Anterior cingulate cortex (tissue), 58 donors: ENCODE measurements at regions not wholly inside any gene's neighbourhood (a gene's known extent, or its start where the extent isn't known, plus 50 kb on each side); places are given as distances from the start of the nearest gene placed in this dataset.

Source experiments
- DNase-seq, 58 donors: peaks; one replicate each; lab custom pipeline; 2025; lab: John Stamatoyannopoulos, UW

DNA sequence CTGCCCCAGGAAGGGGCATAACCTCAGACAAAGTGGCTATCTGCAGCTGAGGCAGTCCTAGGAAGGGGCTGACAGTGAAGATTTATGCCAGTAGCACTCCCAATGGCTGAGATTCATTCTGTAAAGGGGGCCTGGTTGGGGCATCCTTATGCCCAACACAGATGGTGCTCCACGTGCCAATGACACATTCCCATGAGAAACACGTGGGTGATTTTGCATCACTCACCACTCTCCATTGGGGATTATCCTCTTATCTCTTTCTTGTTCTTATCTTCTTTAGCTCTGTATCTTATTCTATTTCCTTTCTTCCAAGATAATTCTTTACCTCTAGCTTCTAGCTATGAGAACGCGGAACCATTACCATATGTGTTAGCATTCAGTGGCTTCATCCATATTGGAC, 194.0 kb upstream of the TUT7 start:
- DNase-seq: no peak

GRCh38 chr9:86547571-86547970, 193.4 kb upstream of the TUT7 start:
- no peak for DNase-seq

- no peak for DNase-seq
Measured at GRCh38 chr9:86546712-86547111, 192.5 kb upstream of the TUT7 start.

DNA sequence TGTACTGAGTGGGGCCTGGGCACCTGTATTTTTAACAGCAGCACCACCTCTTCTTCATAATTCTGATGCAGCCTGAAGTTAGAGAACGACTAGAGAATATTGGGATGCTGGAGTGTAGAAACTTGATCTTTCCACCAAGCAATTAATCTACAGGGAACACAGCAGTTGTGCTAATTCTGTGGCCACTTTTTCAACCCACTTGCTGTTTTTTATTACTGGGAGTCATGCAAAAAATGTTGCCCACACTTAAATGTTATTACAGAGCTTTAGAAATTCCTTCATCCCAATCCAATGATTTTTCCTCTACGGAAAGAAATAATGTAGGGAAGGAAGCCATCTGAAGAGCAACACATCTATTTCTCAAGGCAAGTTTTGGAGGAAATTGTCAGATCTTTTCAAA, 190.9 kb upstream of the TUT7 start:
- DNase-seq: no peak

- DNase-seq: no peak
Measured at GRCh38 chr9:86541014-86541570, 186.9 kb upstream of the TUT7 start.

- no peak for DNase-seq
Measured at GRCh38 chr9:86535406-86535915, 181.3 kb upstream of the TUT7 start.

- no peak for DNase-seq
Measured at GRCh38 chr9:86534572-86535258, 180.5 kb upstream of the TUT7 start.

DNA sequence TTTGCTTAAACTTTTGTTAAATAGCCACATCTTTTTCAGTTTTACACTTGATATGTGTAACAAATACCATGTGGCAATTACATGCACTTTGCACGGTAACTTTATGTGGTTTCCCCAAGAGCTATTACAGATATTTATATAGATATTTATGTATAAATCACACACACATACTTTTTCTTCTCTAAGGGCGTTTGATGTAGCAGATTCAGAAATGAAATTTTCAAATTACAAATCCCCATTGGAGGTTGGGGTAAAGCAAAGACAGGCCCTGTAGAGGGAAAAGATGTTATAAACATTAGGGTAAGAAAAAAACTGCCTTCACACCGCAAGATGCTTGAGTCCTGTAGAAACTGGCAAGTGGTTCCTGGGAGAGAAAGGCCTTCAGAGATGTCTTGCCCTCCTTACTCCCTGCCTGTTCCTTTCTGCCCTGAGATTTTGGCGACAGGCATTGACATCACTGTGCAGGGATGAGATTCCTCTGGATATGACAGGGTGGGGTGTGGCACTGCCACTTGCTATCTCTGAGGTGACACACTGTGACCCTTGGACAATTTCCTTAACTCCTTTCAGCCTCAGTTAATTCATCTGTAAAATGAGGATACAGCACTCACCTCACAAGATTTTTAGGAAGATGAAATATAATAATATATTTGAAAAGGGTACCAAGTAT, 177.9 kb upstream of the TUT7 start:
- no peak for DNase-seq

DNA sequence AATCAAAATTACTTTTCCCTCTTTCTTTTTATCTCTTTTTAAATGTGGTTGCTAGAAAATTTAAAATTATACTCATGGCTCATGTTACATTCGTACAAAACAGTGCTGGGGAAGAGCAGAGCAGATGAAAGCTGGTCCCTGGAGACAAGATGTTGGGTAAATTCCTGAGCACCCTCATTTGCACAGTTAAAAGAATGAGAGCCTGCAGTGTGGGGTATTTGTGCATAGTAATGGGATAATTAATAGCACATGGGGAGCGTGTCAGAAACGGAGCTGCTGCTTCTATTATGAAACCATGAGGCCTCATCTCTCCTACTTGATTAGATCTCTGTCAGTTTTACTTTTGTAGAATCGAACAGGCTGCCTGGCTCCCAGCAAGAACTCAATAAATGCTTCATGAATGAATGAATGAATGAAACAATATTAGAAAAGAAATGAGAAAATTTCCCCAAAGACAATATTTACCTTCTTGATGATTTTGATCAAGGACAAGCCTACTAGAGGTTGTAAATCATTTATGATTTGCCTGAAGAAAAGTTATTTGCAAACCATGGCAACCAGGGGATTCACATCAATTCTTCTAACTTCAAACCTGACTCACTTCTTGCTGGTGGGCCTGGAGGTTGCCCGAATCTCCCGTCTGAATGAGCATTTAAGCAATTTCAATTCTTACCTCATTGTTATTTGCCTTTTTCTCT, 177.2 kb upstream of the TUT7 start:
- DNase-seq: no peak

DNA sequence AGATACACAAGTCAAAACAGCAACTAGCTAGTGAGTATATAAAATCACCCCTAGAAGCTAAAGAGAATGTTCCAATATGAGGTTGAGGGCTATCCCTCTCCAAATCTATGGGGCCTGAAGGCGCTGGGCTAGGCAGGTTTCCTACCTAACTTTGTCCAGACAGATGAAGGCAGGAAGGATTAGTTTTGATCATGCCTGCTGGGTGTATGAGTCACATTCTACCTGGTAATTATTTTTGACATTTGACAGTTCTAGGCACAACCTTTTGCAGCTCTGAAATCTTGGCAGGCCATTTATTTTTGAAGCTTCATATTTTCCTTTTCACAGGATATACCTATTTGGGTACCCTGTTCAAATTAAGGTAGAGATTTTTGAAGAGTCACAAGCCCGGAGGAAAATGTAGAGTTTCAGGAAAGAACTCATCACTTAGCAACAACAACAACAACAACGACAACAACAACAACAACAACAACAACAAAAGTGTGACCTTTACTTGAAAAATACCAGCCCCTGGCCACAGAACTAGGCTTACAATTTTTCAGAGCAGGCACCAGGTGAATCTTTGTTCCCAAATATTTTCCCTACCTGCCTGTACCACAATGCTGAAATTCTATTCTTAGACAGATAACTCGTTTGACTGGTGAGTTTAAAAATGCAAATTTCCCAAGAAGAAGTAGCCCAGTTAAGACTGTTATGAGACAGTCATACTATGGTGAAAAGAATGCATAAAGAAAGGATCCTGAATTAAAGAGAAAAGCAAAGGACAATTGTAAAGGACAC, 175.5 kb upstream of the TUT7 start:
- DNase-seq: no peak

DNA sequence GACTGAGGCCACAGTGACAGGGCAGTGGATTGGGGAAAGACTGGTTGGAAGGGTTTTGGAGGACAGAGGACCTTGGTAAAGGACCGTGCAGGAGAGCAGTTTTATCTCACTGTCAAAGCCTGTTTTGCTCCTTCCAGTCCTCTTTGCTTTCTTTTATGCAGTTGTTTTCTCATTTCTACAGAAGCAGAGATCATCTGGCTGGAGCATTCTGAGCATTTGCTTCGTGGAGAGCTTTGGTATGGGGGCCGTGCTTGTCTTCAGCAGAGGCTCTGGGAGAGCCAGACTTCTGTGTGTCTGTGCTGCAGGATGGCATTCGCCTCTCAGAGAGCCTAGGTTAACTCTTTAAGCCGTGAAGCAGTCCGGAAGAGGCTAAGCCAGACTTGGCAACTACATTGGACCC, 171.8 kb upstream of the TUT7 start:
- DNase-seq: no peak

GRCh38 chr9:86525182-86525581, 171.0 kb upstream of the TUT7 start:
- no peak for DNase-seq

GRCh38 chr9:86521977-86522376, 167.8 kb upstream of the TUT7 start:
- DNase-seq: no peak

- DNase-seq: no peak
Measured at GRCh38 chr9:86521322-86521721, 167.1 kb upstream of the TUT7 start.

DNA sequence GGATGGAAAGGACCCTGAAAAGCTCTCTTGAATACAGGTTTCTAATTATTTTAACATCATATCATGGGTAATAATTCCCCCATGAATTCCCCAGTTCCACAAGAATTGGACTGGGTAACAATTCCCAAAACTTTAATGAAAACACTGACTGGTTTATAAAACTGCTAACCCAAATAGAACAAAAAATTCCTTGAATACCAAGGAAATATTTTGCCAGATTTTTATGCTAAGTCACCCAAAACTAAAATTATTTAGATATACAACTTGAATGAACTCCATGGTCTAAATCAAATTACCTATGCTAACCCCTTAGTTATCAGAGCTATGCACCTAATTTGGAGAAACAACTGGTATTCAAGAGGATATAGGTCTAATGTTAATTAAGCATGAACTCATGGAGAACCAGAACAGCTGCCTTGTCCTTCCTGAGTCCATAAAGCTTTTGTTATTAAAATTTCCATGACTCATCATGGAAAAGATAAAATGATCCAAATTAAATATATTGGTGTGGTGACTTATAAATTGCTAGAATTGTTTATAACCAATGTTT, 164.9 kb upstream of the TUT7 start:
- no peak for DNase-seq

DNA sequence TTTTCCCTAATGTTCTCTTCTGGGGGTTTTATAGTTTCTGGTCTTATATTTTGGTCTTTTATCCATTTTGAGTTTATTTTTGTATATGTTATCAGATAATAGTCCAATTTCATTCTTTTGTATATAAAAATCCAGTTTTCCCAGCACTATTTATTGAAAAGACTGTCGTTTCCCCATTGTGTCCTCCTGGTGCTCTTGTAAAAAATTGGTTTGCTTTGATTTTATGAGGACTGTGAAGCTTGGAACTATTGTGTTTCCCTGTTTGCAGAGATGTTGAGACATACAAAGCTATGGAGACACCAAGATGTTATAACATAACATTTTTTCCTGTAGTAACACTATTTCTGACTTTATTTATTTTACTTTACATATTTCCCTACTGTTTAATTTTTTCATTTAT, 163.3 kb upstream of the TUT7 start:
- DNase-seq: no peak

- DNase-seq: no peak
Measured at GRCh38 chr9:86516564-86516963, 162.4 kb upstream of the TUT7 start.

DNA sequence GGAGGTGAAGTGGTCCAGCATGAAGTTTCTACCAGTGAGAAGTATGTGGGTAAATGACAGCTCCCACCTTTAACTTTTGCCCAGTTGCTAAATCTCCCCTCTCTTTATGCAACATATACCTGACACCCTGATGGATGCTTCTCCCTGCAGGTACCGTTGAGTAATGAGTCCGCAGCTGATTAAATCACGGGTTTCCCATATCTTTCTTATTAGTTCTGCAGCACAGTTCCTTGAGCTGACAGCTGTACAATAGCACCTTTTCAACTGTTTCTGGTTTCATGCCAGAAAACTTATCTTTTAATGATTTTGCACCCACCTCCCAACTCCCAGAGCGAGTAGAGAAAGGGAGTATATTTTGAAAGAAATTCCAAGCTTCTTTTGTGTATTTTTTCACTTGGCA, 161.0 kb upstream of the TUT7 start:
- no peak for DNase-seq

DNA sequence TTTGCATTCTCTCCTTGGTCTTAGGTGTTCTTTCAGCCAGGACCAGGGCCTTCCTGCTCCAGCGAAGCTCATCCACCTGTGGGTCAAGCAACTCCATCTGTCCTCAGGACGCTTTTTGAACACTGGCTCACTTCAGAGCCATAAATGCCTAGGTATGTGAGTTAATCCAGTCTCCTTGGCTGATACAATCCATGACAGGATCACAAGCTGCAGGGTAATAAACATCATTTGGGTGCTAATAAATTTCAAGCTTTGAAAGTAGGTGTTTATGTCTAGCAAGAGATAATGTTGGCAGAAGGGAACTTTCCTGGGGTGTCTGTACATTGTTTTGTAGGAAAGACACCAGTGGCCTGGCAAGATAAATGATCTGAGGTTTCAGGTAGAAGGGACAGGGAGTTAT, 159.2 kb upstream of the TUT7 start:
- DNase-seq: no peak

GRCh38 chr9:86512929-86513328, 158.7 kb upstream of the TUT7 start:
- DNase-seq: no peak
